ENCODE measurements at regions not wholly inside any gene's neighbourhood (a gene's known extent, or its start where the extent isn't known, plus 50 kb on each side); places are given as distances from the start of the nearest gene placed in this dataset.

GRCh38 chr16:62926121-62926801 lies 890.0 kb upstream of the CDH8 start:
- TF ChIP-seq CTCF (optimal IDR thresholded peaks at IDR 0.05 in 1 of 3, IDR thresholded peaks at IDR 0.05 in 1 of 3, conservative IDR thresholded peaks at IDR 0.05 in 1 of 3; ENCODE audit: extremely low read depth in 1 of 3, insufficient read depth in 2 of 3, low read length in 3 of 3): no peak
- TF ChIP-seq EZH2 (IDR thresholded peaks at IDR 0.05; ENCODE audit: low read length): no peak

Measured in keratinocyte (primary cell).